Trophoblast cell (in vitro differentiated cells and primary cell): ENCODE measurements at regions not wholly inside any gene's neighbourhood (a gene's known extent, or its start where the extent isn't known, plus 50 kb on each side); places are given as distances from the start of the nearest gene placed in this dataset.

ENCODE experiments used
- DNase-seq, 2 donors: peaks; one replicate each; pipeline ENCODE4 v3.0.0-alpha.2; 2016
- H2AFZ ChIP-seq: 2 replicates; pipeline ENCODE4 v1.6.1; 2013; ENCODE audit warnings: low read length, moderate library complexity, mild to moderate bottlenecking; ENCODE audit not compliant: insufficient read depth, poor library complexity
- H2AK5ac ChIP-seq: 2 replicates; pipeline ENCODE4 v1.6.1; 2013; ENCODE audit warnings: mild to moderate bottlenecking, low read length
- H2BK120ac ChIP-seq: 2 replicates; pipeline ENCODE4 v1.6.1; 2013; ENCODE audit warnings: low read length, mild to moderate bottlenecking, moderate library complexity; ENCODE audit not compliant: insufficient read depth, poor library complexity
- H2BK12ac ChIP-seq: 2 replicates; pipeline ENCODE4 v1.6.1; 2013; ENCODE audit warnings: mild to moderate bottlenecking, low read length, moderate library complexity
- H2BK5ac ChIP-seq: 2 replicates; pipeline ENCODE4 v1.6.1; 2013; ENCODE audit warnings: low read length, low read depth, moderate library complexity, mild to moderate bottlenecking; ENCODE audit not compliant: poor library complexity
- H3K14ac ChIP-seq: 2 replicates; pipeline ENCODE4 v1.6.1; 2013; ENCODE audit warnings: mild to moderate bottlenecking, low read length
- H3K18ac ChIP-seq: 2 replicates; pipeline ENCODE4 v1.6.1; 2013; ENCODE audit warnings: mild to moderate bottlenecking, low read length
- H3K23ac ChIP-seq: 2 replicates; pipeline ENCODE4 v1.6.1; 2013; ENCODE audit warnings: low read length
- H3K27ac ChIP-seq: 2 replicates; pipeline ENCODE4 v1.5.1; 2013; ENCODE audit warnings: low read depth, mild to moderate bottlenecking, inconsistent platforms, low read length, moderate library complexity
- H3K27me3 ChIP-seq: 2 replicates; pipeline ENCODE4 v1.6.1; 2013; ENCODE audit warnings: inconsistent platforms, mild to moderate bottlenecking, low read length, moderate library complexity; ENCODE audit not compliant: insufficient read depth
- H3K36me3 ChIP-seq, 2 experiments: 1 replicate in 1 of 2; 2 replicates in 1 of 2; pipeline ENCODE4 v1.6.1; 2013; ENCODE audit warnings: low read length in 2 of 2, mild to moderate bottlenecking in 2 of 2, moderate library complexity in 1 of 2; ENCODE audit not compliant: insufficient read depth in 2 of 2, control insufficient read depth in 1 of 2
- H3K4ac ChIP-seq: 2 replicates; pipeline ENCODE4 v1.6.1; 2013; ENCODE audit warnings: low read depth, mild to moderate bottlenecking, low read length, moderate library complexity
- H3K4me1 ChIP-seq, 2 experiments: 1 replicate in 1 of 2; 2 replicates in 1 of 2; pipeline ENCODE4 v1.6.1; 2013; ENCODE audit warnings: low read length in 2 of 2, mild to moderate bottlenecking in 2 of 2, moderate library complexity in 1 of 2; ENCODE audit not compliant: insufficient read depth in 2 of 2, control insufficient read depth in 1 of 2
- H3K4me2 ChIP-seq: 2 replicates; pipeline ENCODE4 v1.6.1; 2013; ENCODE audit warnings: inconsistent platforms, mild to moderate bottlenecking, low read length, moderate library complexity
- H3K4me3 ChIP-seq: 2 replicates; pipeline ENCODE4 v1.5.1; 2013; ENCODE audit warnings: mild to moderate bottlenecking, low read depth, low read length, inconsistent platforms
- H3K79me1 ChIP-seq: one replicate; pipeline ENCODE4 v1.6.1; 2013; ENCODE audit warnings: low read length
- H3K79me2 ChIP-seq: 2 replicates; pipeline ENCODE4 v1.6.1; 2013; ENCODE audit warnings: low read length, mild to moderate bottlenecking; ENCODE audit not compliant: control insufficient read depth, insufficient read depth, poor library complexity
- H3K9ac ChIP-seq: 2 replicates; pipeline ENCODE4 v1.6.1; 2013; ENCODE audit warnings: mild to moderate bottlenecking, low read length
- H3K9me3 ChIP-seq: 2 replicates; pipeline ENCODE4 v1.6.1; 2013; ENCODE audit warnings: low read depth, mild to moderate bottlenecking, control low read depth, inconsistent platforms, low read length; ENCODE audit not compliant: insufficient read depth
- H4K12ac ChIP-seq: 2 replicates; pipeline ENCODE4 v1.6.1; 2013; ENCODE audit warnings: low read depth, mild to moderate bottlenecking, low read length, moderate library complexity
- H4K8ac ChIP-seq: 2 replicates; pipeline ENCODE4 v1.6.1; 2013; ENCODE audit warnings: low read depth, mild to moderate bottlenecking, low read length, moderate library complexity
- H4K91ac ChIP-seq: one replicate; pipeline ENCODE4 v1.6.1; 2013; ENCODE audit warnings: low read depth, mild to moderate bottlenecking, low read length, moderate library complexity
- WGBS: extraction: QIAGEN DNeasy Blood & Tissue Kit; methylation state at CpG from one replicate; pipeline ENCODE4 v1.1.7; 2013; ENCODE audit warnings: missing lambda C conversion rate; ENCODE audit not compliant: insufficient read length, insufficient coverage; ENCODE audit errors: extremely low coverage; 5-methylcytosine and 5-hydroxymethylcytosine counted together

- peaks cover 5% of the 10 kb centered on the region for H3K79me2 ChIP-seq
- no CpG with 5 or more reads among the region's 1 CpG for WGBS
Observed at GRCh38 chr18:5619376-5619775, 75.6 kb upstream of the EPB41L3 start.

GRCh38 chr18:5618047-5618688 is 74.4 kb upstream of the EPB41L3 start:
- peak overlapping the region; percentile 49 for H2BK5ac ChIP-seq
- peak overlapping the region; percentile 43 for H3K4me2 ChIP-seq
- H3K4ac ChIP-seq: no peak overlapping the region
- H3K79me1 ChIP-seq: peaks cover 10% of the 10 kb centered on the region
- H3K9ac ChIP-seq: no peak overlapping the region
- H3K79me2 ChIP-seq: peaks cover 2% of the 10 kb centered on the region
- H4K91ac ChIP-seq: no peak overlapping the region
- no peak overlapping the region for H2BK120ac ChIP-seq
- peak; percentile 10 to 96 for DNase-seq
- no peak overlapping the region for H4K12ac ChIP-seq
- H3K18ac ChIP-seq: no peak overlapping the region
- no peak overlapping the region for H3K14ac ChIP-seq
- peaks cover 2 to 7% of the 10 kb centered on the region in 2 experiments for H3K4me1 ChIP-seq
- H3K27me3 ChIP-seq: no peaks in the 10 kb centered on the region
- H2BK12ac ChIP-seq: no peak overlapping the region
- H2AFZ ChIP-seq: no peak overlapping the region
- no peaks in the 10 kb centered on the region for H3K9me3 ChIP-seq
- 100% methylated on average over 1 of the region's 6 CpGs for WGBS
- H4K8ac ChIP-seq: no peak overlapping the region
- H2AK5ac ChIP-seq: no peak overlapping the region
- peaks cover 0 to 2% of the 10 kb centered on the region in 2 experiments for H3K36me3 ChIP-seq
- no peak overlapping the region for H3K23ac ChIP-seq
- H3K27ac ChIP-seq: peak overlapping the region; percentile 94
- no peak overlapping the region for H3K4me3 ChIP-seq

More at GRCh38 chr18:5619376-5619775, 75.6 kb upstream of the EPB41L3 start:
- Histone ChIP-seq H4K91ac (no peak overlapping the region), H2BK12ac (no peak overlapping the region), H3K4me2 (no peak overlapping the region), H3K18ac (no peak overlapping the region), H3K27me3 (no peaks in the 10 kb centered on the region), H2BK120ac (no peak overlapping the region), H3K9me3 (no peaks in the 10 kb centered on the region), H3K79me1 (peaks cover 12% of the 10 kb centered on the region), H3K14ac (no peak overlapping the region), H2AFZ (no peak overlapping the region), H3K27ac (peak overlapping the region; percentile 76), H3K36me3 (peaks cover 0 to 2% of the 10 kb centered on the region in 2 experiments), H3K9ac (no peak overlapping the region), H3K4me3 (no peak overlapping the region), H2BK5ac (no peak overlapping the region), H3K4ac (no peak overlapping the region), H4K8ac (no peak overlapping the region), H4K12ac (no peak overlapping the region), H3K23ac (no peak overlapping the region), H3K4me1 (peaks cover 5 to 10% of the 10 kb centered on the region in 2 experiments), H2AK5ac (no peak overlapping the region)
- DNase-seq: peak; percentile 7 to 53

GRCh38 chr18:5611221-5611620 is 67.4 kb upstream of the EPB41L3 start:
- Histone ChIP-seq H3K4me2 (no peak overlapping the region), H4K91ac (no peak overlapping the region), H3K4ac (no peak overlapping the region), H3K36me3 (peaks cover 0 to 3% of the 10 kb centered on the region in 2 experiments), H3K27ac (no peak overlapping the region), H3K14ac (no peak overlapping the region), H3K79me2 (peaks cover 4% of the 10 kb centered on the region), H3K18ac (no peak overlapping the region), H2AK5ac (no peak overlapping the region), H4K12ac (no peak overlapping the region), H2BK120ac (no peak overlapping the region), H4K8ac (no peak overlapping the region), H3K23ac (no peak overlapping the region), H3K79me1 (peaks cover 9% of the 10 kb centered on the region), H2BK12ac (no peak overlapping the region), H2AFZ (no peak overlapping the region), H3K4me3 (no peak overlapping the region), H3K9ac (no peak overlapping the region), H3K9me3 (no peaks in the 10 kb centered on the region), H3K4me1 (peaks cover 4% of the 10 kb centered on the region in 2 experiments), H3K27me3 (no peaks in the 10 kb centered on the region), H2BK5ac (no peak overlapping the region)
- WGBS: no CpG with 5 or more reads among the region's 4 CpGs
- no peak for DNase-seq

DNA sequence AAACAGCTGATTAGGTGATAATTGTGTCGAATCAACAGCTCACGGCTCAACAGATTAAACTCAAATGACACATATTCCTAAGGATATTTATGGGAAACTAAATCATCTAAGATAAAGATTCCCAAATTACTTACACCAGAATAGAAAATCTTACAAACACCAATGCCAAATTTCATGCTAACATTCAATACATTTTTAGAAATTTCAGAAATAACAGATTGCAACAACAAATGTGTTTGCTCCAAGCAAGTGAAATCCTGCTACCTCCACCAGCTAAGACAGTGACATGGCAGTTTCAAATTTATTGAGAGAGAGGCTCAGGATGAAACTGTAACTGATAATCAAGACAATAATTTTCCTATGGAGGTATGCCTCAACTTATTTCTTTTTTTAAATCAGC is 65.0 kb upstream of the EPB41L3 start:
- Histone ChIP-seq H3K79me2 (peaks cover 4% of the 10 kb centered on the region), H3K27ac (peak overlapping the region; percentile 94), H2AK5ac (no peak overlapping the region), H3K18ac (no peak overlapping the region), H3K4me2 (no peak overlapping the region), H3K9ac (no peak overlapping the region), H3K4me3 (no peak overlapping the region), H3K23ac (no peak overlapping the region), H2AFZ (no peak overlapping the region), H2BK12ac (no peak overlapping the region), H3K36me3 (peaks cover 2 to 3% of the 10 kb centered on the region in 2 experiments), H4K91ac (no peak overlapping the region), H3K27me3 (no peaks in the 10 kb centered on the region), H4K12ac (no peak overlapping the region), H3K9me3 (no peaks in the 10 kb centered on the region), H4K8ac (no peak overlapping the region), H2BK5ac (no peak overlapping the region), H3K14ac (no peak overlapping the region), H2BK120ac (no peak overlapping the region), H3K4ac (no peak overlapping the region), H3K79me1 (peaks cover 8% of the 10 kb centered on the region), H3K4me1 (peaks cover 6 to 9% of the 10 kb centered on the region in 2 experiments)
- WGBS: no CpG with 5 or more reads among the region's 2 CpGs
- no peak for DNase-seq
